IMR-90 (cell line): ENCODE measurements at regions not wholly inside any gene's neighbourhood (a gene's known extent, or its start where the extent isn't known, plus 50 kb on each side); places are given as distances from the start of the nearest gene placed in this dataset.
"Not testable (repeated sequence)": the region's sequence is repeated elsewhere in the genome, so short reads cannot be mapped to it uniquely, and the experiment has no call there.

Source experiments
- ATAC-seq: fragments of 200-7000 bp; cut with Tn5 transposase; 2 replicates; pipeline ENCODE4 v1.9.1; 2020; ENCODE audit warnings: low read depth, mild to moderate bottlenecking, moderate library complexity
- BruUV-seq: library from RNA; stranded (reverse); fragments of 400-500 nt; replicated peaks from 2 replicates; lab custom pipeline; 2021; lab: Mats Ljungman, UMichigan
- CTCF ChIA-PET: fragments of 300-600 bp; formaldehyde crosslinking; extraction: SDS; loops from one replicate; lab custom pipeline; 2021; ENCODE audit warnings: antibody characterized with exemption; lab: Yijun Ruan, JAX
- POLR2A ChIA-PET: fragments of 300-600 bp; sonication (Branson Sonifier 250); formaldehyde crosslinking; loops from one replicate; lab custom pipeline; 2022; ENCODE audit warnings: antibody characterized with exemption; ENCODE audit not compliant: unreplicated experiment; lab: Charles Lee
- DNase-seq: peaks from one replicate; pipeline ENCODE4 v3.0.0; 2013
- H2AFZ ChIP-seq: replicated peaks from 2 replicates; pipeline ENCODE3; 2013; ENCODE audit warnings: low read length, mild to moderate bottlenecking; ENCODE audit not compliant: poor library complexity
- H2AK5ac ChIP-seq: 2 replicates; pipeline ENCODE4 v1.6.1; 2013; ENCODE audit warnings: low read depth, low read length, inconsistent platforms
- H2AK9ac ChIP-seq: replicated peaks from 2 replicates; pipeline ENCODE3; 2013; ENCODE audit warnings: mild to moderate bottlenecking, low read depth, low read length, moderate library complexity; ENCODE audit not compliant: poor library complexity
- H2BK120ac ChIP-seq: 2 replicates; pipeline ENCODE4 v1.6.1; 2013; ENCODE audit warnings: low read depth, low read length, inconsistent platforms
- H2BK15ac ChIP-seq: 3 replicates; pipeline ENCODE4 v1.6.1; 2013; ENCODE audit warnings: low read depth, low read length, inconsistent platforms
- H2BK20ac ChIP-seq: 2 replicates; pipeline ENCODE4 v1.6.1; 2013; ENCODE audit warnings: low read depth, mild to moderate bottlenecking, inconsistent platforms, low read length, moderate library complexity
- H2BK5ac ChIP-seq: 2 replicates; pipeline ENCODE4 v1.6.1; 2013; ENCODE audit warnings: mild to moderate bottlenecking, low read depth, low read length, inconsistent platforms; ENCODE audit not compliant: poor library complexity, severe bottlenecking
- H3K14ac ChIP-seq: replicated peaks from 2 replicates; pipeline ENCODE4 v1.6.1; 2013; ENCODE audit warnings: low read depth, low read length, inconsistent platforms
- H3K18ac ChIP-seq: 2 replicates; pipeline ENCODE4 v1.6.1; 2013; ENCODE audit warnings: low read depth, low read length, control low read depth
- H3K23ac ChIP-seq: 2 replicates; pipeline ENCODE4 v1.6.1; 2013; ENCODE audit warnings: low read depth, low read length, inconsistent platforms
- H3K27ac ChIP-seq: 2 replicates; pipeline ENCODE4 v1.5.1; 2013; ENCODE audit warnings: mild to moderate bottlenecking, control low read depth, low read length; ENCODE audit not compliant: insufficient read depth
- H3K27me3 ChIP-seq: 2 replicates; pipeline ENCODE4 v1.6.1; 2013; ENCODE audit warnings: low read length; ENCODE audit not compliant: control insufficient read depth, insufficient read depth
- H3K36me3 ChIP-seq: 2 replicates; pipeline ENCODE4 v1.6.1; 2013; ENCODE audit warnings: low read length, mixed read lengths; ENCODE audit not compliant: control insufficient read depth, insufficient read depth
- H3K4ac ChIP-seq: 2 replicates; pipeline ENCODE4 v1.6.1; 2013; ENCODE audit warnings: low read depth, low read length, inconsistent platforms
- H3K4me1 ChIP-seq: 2 replicates; pipeline ENCODE4 v1.6.1; 2013; ENCODE audit warnings: low read length, mixed read lengths; ENCODE audit not compliant: control insufficient read depth, insufficient read depth
- H3K4me2 ChIP-seq: 2 replicates; pipeline ENCODE4 v1.6.1; 2013; ENCODE audit warnings: low read depth, mild to moderate bottlenecking, control low read depth, low read length, moderate library complexity
- H3K4me3 ChIP-seq: 2 replicates; pipeline ENCODE4 v1.5.1; 2013; ENCODE audit warnings: low read depth, mild to moderate bottlenecking, control low read depth, low read length, moderate library complexity; ENCODE audit not compliant: insufficient read depth
- H3K56ac ChIP-seq: 2 replicates; pipeline ENCODE4 v1.6.1; 2013; ENCODE audit warnings: low read length, inconsistent platforms; ENCODE audit not compliant: insufficient read depth; ENCODE audit errors: extremely low read depth
- H3K79me1 ChIP-seq, 2 experiments: 2 replicates each; pipeline ENCODE4 v1.6.1; 2013; ENCODE audit warnings: low read length in 2 of 2, inconsistent platforms in 1 of 2, low read depth in 1 of 2
- H3K9ac ChIP-seq: 2 replicates; pipeline ENCODE4 v1.6.1; 2013; ENCODE audit warnings: low read depth, low read length, control low read depth
- H3K9me1 ChIP-seq: 2 replicates; pipeline ENCODE4 v1.6.1; 2013; ENCODE audit warnings: low read length, inconsistent platforms; ENCODE audit not compliant: insufficient read depth
- H3K9me3 ChIP-seq: 2 replicates; pipeline ENCODE4 v1.6.1; 2013; ENCODE audit warnings: low read length; ENCODE audit not compliant: control insufficient read depth, insufficient read depth
- H4K20me1 ChIP-seq: 2 replicates; pipeline ENCODE4 v1.6.1; 2013; ENCODE audit warnings: low read length, inconsistent platforms; ENCODE audit not compliant: insufficient read depth
- H4K5ac ChIP-seq: 2 replicates; pipeline ENCODE4 v1.6.1; 2013; ENCODE audit warnings: mild to moderate bottlenecking, low read depth, low read length, control low read depth
- H4K8ac ChIP-seq, 2 experiments: 2 replicates each; pipeline ENCODE4 v1.6.1; 2013; ENCODE audit warnings: low read depth in 2 of 2, low read length in 2 of 2, control low read depth in 1 of 2, inconsistent platforms in 1 of 2
- H4K91ac ChIP-seq: 2 replicates; pipeline ENCODE4 v1.6.1; 2013; ENCODE audit warnings: low read depth, low read length, inconsistent platforms; ENCODE audit not compliant: insufficient read depth
- WGBS, 2 experiments: methylation state at CpG; one replicate each; pipeline versions ENCODE4 v1.1.5 to v1.1.7; 2013; ENCODE audit warnings: missing lambda C conversion rate in 2 of 2; ENCODE audit not compliant: insufficient read length in 1 of 2; ENCODE audit errors: extremely low coverage in 2 of 2; 5-methylcytosine and 5-hydroxymethylcytosine counted together
- dilution Hi-C: fragments of 300-500 bp; cut with HindIII; formaldehyde crosslinking; loops from one replicate; pipeline ENCODE4 v1.14.3; 2018; ENCODE audit warnings: low sequenced_read_pairs; ENCODE audit not compliant: unreplicated experiment
- in situ Hi-C: fragments of 300-500 bp; cut with MboI; formaldehyde crosslinking; loops from 3 replicates; pipeline ENCODE4 v1.14.3; 2019; ENCODE audit warnings: low sequenced_read_pairs, inconsistent platforms, mixed read lengths
- intact Hi-C: fragments of 100-400 bp; cut with micrococcal nuclease; formaldehyde crosslinking; loops from 2 replicates; pipeline ENCODE4 v1.10.0; 2022

DNA sequence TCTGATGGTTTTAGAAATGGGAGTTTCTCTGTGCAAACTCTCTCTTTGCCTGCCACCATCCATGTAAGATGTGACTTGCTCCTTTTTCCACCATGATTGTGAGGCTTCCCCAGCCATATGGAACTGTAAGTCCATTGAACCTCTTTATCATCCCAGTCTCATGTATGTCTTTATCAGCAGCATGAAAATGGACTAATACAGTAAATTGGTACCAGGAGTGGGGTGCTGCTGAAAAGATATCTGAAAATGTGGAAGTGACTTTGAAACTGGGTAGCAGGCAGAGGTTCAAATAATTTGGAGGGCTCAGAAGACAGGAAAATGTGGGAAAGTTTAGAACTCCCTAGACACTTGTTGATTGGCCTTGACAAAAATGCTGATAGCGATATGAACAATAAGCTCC is 368.3 kb downstream of the ZIC3 start:
- in situ Hi-C loops, H4K91ac ChIP-seq, H3K4me1 ChIP-seq, H3K27ac ChIP-seq, POLR2A ChIA-PET, H3K36me3 ChIP-seq, H3K18ac ChIP-seq, H2BK15ac ChIP-seq, H2BK20ac ChIP-seq, ATAC-seq, H3K14ac ChIP-seq, H3K56ac ChIP-seq, H3K9ac ChIP-seq, H3K27me3 ChIP-seq, BruUV-seq, H2BK120ac ChIP-seq, H3K79me1 ChIP-seq, H3K4me2 ChIP-seq, dilution Hi-C loops, intact Hi-C loops, H3K9me3 ChIP-seq, DNase-seq, H3K23ac ChIP-seq, H4K20me1 ChIP-seq, H3K4ac ChIP-seq, H4K5ac ChIP-seq, H2AFZ ChIP-seq, H3K9me1 ChIP-seq, H3K4me3 ChIP-seq, H2AK9ac ChIP-seq, CTCF ChIA-PET, H2BK5ac ChIP-seq, H4K8ac ChIP-seq, H2AK5ac ChIP-seq: not testable (repeated sequence)
- no CpG with 5 or more reads among the region's 1 CpG for WGBS, 2 experiments

DNA sequence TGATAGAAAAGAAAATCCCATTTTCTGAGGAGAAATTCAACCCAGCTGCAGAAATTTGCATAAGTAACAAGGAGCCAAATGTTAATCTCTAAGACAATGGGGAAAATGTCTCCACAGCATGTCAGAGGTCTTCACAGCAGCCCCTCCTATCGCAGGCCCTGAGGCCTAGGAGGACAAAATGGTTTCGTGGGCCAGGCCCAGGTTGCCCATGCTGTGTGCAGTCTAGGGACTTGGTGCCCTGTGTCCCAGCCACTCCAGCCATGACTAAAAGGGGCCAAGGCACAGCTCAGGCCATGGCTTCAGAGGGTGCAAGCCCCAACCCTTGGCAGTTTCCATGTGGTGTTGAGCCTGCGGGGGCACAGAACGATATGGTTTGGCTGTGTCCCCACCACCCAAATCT is 369.0 kb downstream of the ZIC3 start:
- H2BK120ac ChIP-seq, H2BK15ac ChIP-seq, H3K9ac ChIP-seq, H2BK5ac ChIP-seq, H3K4me3 ChIP-seq, H3K18ac ChIP-seq, in situ Hi-C loops, H3K27ac ChIP-seq, DNase-seq, H4K5ac ChIP-seq, H2BK20ac ChIP-seq, POLR2A ChIA-PET, H3K9me1 ChIP-seq, H4K8ac ChIP-seq, H3K4me2 ChIP-seq, H2AK5ac ChIP-seq, H2AFZ ChIP-seq, H2AK9ac ChIP-seq, H4K91ac ChIP-seq, H4K20me1 ChIP-seq, ATAC-seq, H3K4me1 ChIP-seq, H3K23ac ChIP-seq, H3K36me3 ChIP-seq, H3K79me1 ChIP-seq, H3K9me3 ChIP-seq, H3K56ac ChIP-seq, intact Hi-C loops, H3K27me3 ChIP-seq, dilution Hi-C loops, CTCF ChIA-PET, H3K14ac ChIP-seq, H3K4ac ChIP-seq, BruUV-seq: not testable (repeated sequence)
- 60% methylated on average over 1 of the region's 4 CpGs; no CpG with 5 or more reads in 1 of the 2 experiments for WGBS, 2 experiments
